Stimulated activated CD8-positive, alpha-beta memory T cell treated with anti-CD3 and anti-CD28 coated beads, Interleukin-7, amount 100 ng/mL, for 4 hours (primary cell): ENCODE measurements at regions not wholly inside any gene's neighbourhood (a gene's known extent, or its start where the extent isn't known, plus 50 kb on each side); places are given as distances from the start of the nearest gene placed in this dataset.
"Not testable (repeated sequence)": the region's sequence is repeated elsewhere in the genome, so short reads cannot be mapped to it uniquely, and the experiment has no call there.

Experiments
- DNase-seq, 2 donors: peaks; one replicate each; pipeline ENCODE4 v3.0.0-alpha.2; 2020; ENCODE audit warnings: low read depth in 2 of 2

- no peak for DNase-seq
These were observed 714.4 kb downstream of the GATA3 start for GRCh38 chr10:8768852-8769251.

GRCh38 chr10:8776926-8777622 lies 722.6 kb downstream of the GATA3 start:
- no peak for DNase-seq

GRCh38 chr10:8778713-8779112 lies 724.2 kb downstream of the GATA3 start:
- DNase-seq, result no peak

- DNase-seq, result no peak
These were observed 733.2 kb downstream of the GATA3 start for GRCh38 chr10:8787649-8788048.

- no peak for DNase-seq
These were observed 735.9 kb downstream of the GATA3 start for GRCh38 chr10:8790390-8790789.

GRCh38 chr10:8794860-8795259 lies 740.4 kb downstream of the GATA3 start:
- DNase-seq, result no peak

GRCh38 chr10:8800426-8800825 lies 745.9 kb downstream of the GATA3 start:
- no peak for DNase-seq

- DNase-seq, result no peak
These were observed 749.5 kb downstream of the GATA3 start for GRCh38 chr10:8803992-8804391.

GRCh38 chr10:8810677-8811076 lies 756.2 kb downstream of the GATA3 start:
- DNase-seq, result no peak

GRCh38 chr10:8811201-8811600 lies 756.7 kb downstream of the GATA3 start:
- DNase-seq, result no peak

GRCh38 chr10:8815969-8816368 lies 761.5 kb downstream of the GATA3 start:
- DNase-seq, result no peak

GRCh38 chr10:8817299-8817698 lies 762.8 kb downstream of the GATA3 start:
- DNase-seq, result no peak

GRCh38 chr10:8825611-8826010 lies 771.1 kb downstream of the GATA3 start:
- no peak for DNase-seq

GRCh38 chr10:8829592-8829991 lies 775.1 kb downstream of the GATA3 start:
- DNase-seq, result no peak

GRCh38 chr10:8830048-8830447 lies 775.6 kb downstream of the GATA3 start:
- no peak for DNase-seq

- no peak for DNase-seq
These were observed 776.4 kb downstream of the GATA3 start for GRCh38 chr10:8830876-8831275.

- no peak for DNase-seq
These were observed 781.1 kb downstream of the GATA3 start for GRCh38 chr10:8835453-8836167.

- DNase-seq, result no peak
These were observed 785.9 kb downstream of the GATA3 start for GRCh38 chr10:8840356-8840755.

GRCh38 chr10:8844141-8844540 lies 789.7 kb downstream of the GATA3 start:
- no peak for DNase-seq

- DNase-seq, result no peak
These were observed 798.1 kb downstream of the GATA3 start for GRCh38 chr10:8852546-8852945.

GRCh38 chr10:8853048-8853447 lies 798.6 kb downstream of the GATA3 start:
- no peak for DNase-seq

- DNase-seq, result not testable (repeated sequence)
These were observed 814.4 kb downstream of the GATA3 start for GRCh38 chr10:8868924-8869323.

GRCh38 chr10:8873310-8873709 lies 818.8 kb downstream of the GATA3 start:
- DNase-seq, result no peak

- DNase-seq, result no peak
These were observed 819.8 kb downstream of the GATA3 start for GRCh38 chr10:8874268-8874667.
